HepG2 (cell line): ENCODE measurements at regions not wholly inside any gene's neighbourhood (a gene's known extent, or its start where the extent isn't known, plus 50 kb on each side); places are given as distances from the start of the nearest gene placed in this dataset.

Source experiments
- ATF1 ChIP-seq: IDR thresholded peaks from 2 replicates; pipeline ENCODE4 v1.6.1; 2016; ENCODE audit warnings: mild to moderate bottlenecking, control low read depth
- DRAP1 ChIP-seq: IDR thresholded peaks from 2 replicates; pipeline ENCODE4 v1.6.1; 2016; ENCODE audit warnings: missing genetic modification reagents, missing compliant biosample characterization
- FOXO1 ChIP-seq: sonication (generic); formaldehyde crosslinking; IDR thresholded peaks from 2 replicates; pipeline ENCODE4 v1.4.0; 2020; ENCODE audit warnings: missing genetic modification reagents
- KDM6A ChIP-seq: IDR thresholded peaks from 2 replicates; pipeline ENCODE4 v1.6.1; 2016; ENCODE audit warnings: low read depth
- KLF13 ChIP-seq: sonication (generic); formaldehyde crosslinking; IDR thresholded peaks from 2 replicates; pipeline ENCODE4 v1.4.0; 2020; ENCODE audit warnings: mild to moderate bottlenecking, missing genetic modification reagents
- NFIB ChIP-seq: sonication (generic); formaldehyde crosslinking; IDR thresholded peaks from 2 replicates; pipeline ENCODE4 v1.9.0; 2021; ENCODE audit warnings: missing genetic modification reagents, mild to moderate bottlenecking, borderline replicate concordance
- NFKBIZ ChIP-seq: IDR thresholded peaks from 2 replicates; pipeline ENCODE4 v1.6.1; 2018; ENCODE audit warnings: missing genetic modification reagents, missing compliant biosample characterization
- NFRKB ChIP-seq: fragments of 450-650 bp; IDR thresholded peaks from 2 replicates; pipeline ENCODE4 v1.6.1; 2017
- NR2F1 ChIP-seq, 2 experiments: fragments of 450-650 bp in 1 of 2; formaldehyde crosslinking in 1 of 2; IDR thresholded peaks; 2 replicates each; pipeline versions ENCODE4 v1.5.0 to v1.6.1; 2016 to 2020; ENCODE audit warnings: mild to moderate bottlenecking in 1 of 2, missing compliant biosample characterization in 1 of 2, missing genetic modification reagents in 1 of 2, moderate library complexity in 1 of 2
- NR2F6 ChIP-seq, 2 experiments: IDR thresholded peaks; 2 replicates each; pipeline ENCODE4 v1.6.1; 2016; ENCODE audit warnings: antibody characterized with exemption in 1 of 2, mild to moderate bottlenecking in 1 of 2
- POLR2A ChIP-seq, 2 experiments: IDR thresholded peaks; 2 replicates each; pipeline ENCODE4 v1.6.1; 2011; ENCODE audit warnings: low read depth in 2 of 2, low read length in 2 of 2, mild to moderate bottlenecking in 1 of 2, moderate library complexity in 1 of 2; ENCODE audit not compliant: insufficient read depth in 1 of 2
- PREB ChIP-seq: sonication (generic); formaldehyde crosslinking; IDR thresholded peaks from 2 replicates; pipeline ENCODE4 v1.4.0; 2020; ENCODE audit warnings: missing genetic modification reagents
- RARA ChIP-seq: IDR thresholded peaks from 2 replicates; pipeline ENCODE4 v1.6.1; 2016; ENCODE audit warnings: missing genetic modification reagents, missing compliant biosample characterization
- RFXANK ChIP-seq: IDR thresholded peaks from 2 replicates; pipeline ENCODE4 v1.6.1; 2016
- STAT6 ChIP-seq: sonication (generic); formaldehyde crosslinking; IDR thresholded peaks from 2 replicates; pipeline ENCODE4 v1.4.0; 2020; ENCODE audit warnings: missing genetic modification reagents, mild to moderate bottlenecking, borderline replicate concordance
- ZNF230 ChIP-seq: sonication (generic); formaldehyde crosslinking; IDR thresholded peaks from 2 replicates; pipeline ENCODE4 v1.4.0; 2020; ENCODE audit warnings: mild to moderate bottlenecking, missing genetic modification reagents
- ZNF281 ChIP-seq: sonication (generic); formaldehyde crosslinking; IDR thresholded peaks from 2 replicates; pipeline ENCODE4 v1.4.0; 2020; ENCODE audit warnings: missing genetic modification reagents, borderline replicate concordance
- ZNF512 ChIP-seq: sonication (generic); formaldehyde crosslinking; IDR thresholded peaks from 2 replicates; pipeline ENCODE4 v1.4.0; 2020; ENCODE audit warnings: mild to moderate bottlenecking, missing genetic modification reagents
- ZNF629 ChIP-seq: sonication (generic); formaldehyde crosslinking; conservative IDR thresholded peaks from 2 replicates; pipeline ENCODE4 v1.5.0; 2020; ENCODE audit warnings: missing genetic modification reagents
- ZNF713 ChIP-seq: sonication (generic); formaldehyde crosslinking; IDR thresholded peaks from 2 replicates; pipeline ENCODE4 v1.4.0; 2020; ENCODE audit warnings: mild to moderate bottlenecking, missing genetic modification reagents
- ZNF746 ChIP-seq: sonication (generic); formaldehyde crosslinking; IDR thresholded peaks from 2 replicates; pipeline ENCODE4 v1.8.0; 2022; ENCODE audit warnings: mild to moderate bottlenecking, missing genetic modification reagents

GRCh38 chr6:109236115-109237076 is 141.1 kb downstream of the CEP57L1 start (continued):
- TF ChIP-seq STAT6 (CRISPR knock-in tag) (no peak), FOXO1 (CRISPR knock-in tag) (peak; percentile 44; the same call in 1 of the 2 replicates), NFKBIZ (CRISPR knock-in tag) (no peak), DRAP1 (CRISPR knock-in tag) (peak; percentile 51; the same call in 1 of the 2 replicates), ATF1 (CRISPR knock-in tag) (no peak), ZNF713 (no peak), POLR2A (IDR thresholded peaks at IDR 0.05; ENCODE audit: insufficient read depth in 1 of 2, low read depth in 2 of 2, low read length in 2 of 2) (no peak), NFIB (CRISPR knock-in tag) (no peak), ZNF746 (CRISPR knock-in tag) (no peak), ZNF512 (CRISPR knock-in tag) (no peak), NR2F1 (CRISPR knock-in tag; IDR thresholded peaks at IDR 0.05) (no peak), NR2F6 (IDR thresholded peaks at IDR 0.05) (no peak), NR2F6 (CRISPR knock-in tag; IDR thresholded peaks at IDR 0.05) (no peak), KLF13 (CRISPR knock-in tag) (no peak), PREB (CRISPR knock-in tag) (no peak), RARA (CRISPR knock-in tag) (no peak), KDM6A (no peak), NFRKB (no peak), RFXANK (CRISPR knock-in tag) (no peak), ZNF629 (no peak), ZNF281 (CRISPR knock-in tag) (no peak; the same call in 1 of the 2 replicates), ZNF230 (CRISPR knock-in tag) (0 out of 2 replicates have a peak, but pooled peaks have one; percentile 30)
